A549 (cell line): ENCODE measurements at regions not wholly inside any gene's neighbourhood (a gene's known extent, or its start where the extent isn't known, plus 50 kb on each side); places are given as distances from the start of the nearest gene placed in this dataset.

ENCODE experiments used
- HDAC2 ChIP-seq: fragments of 200-600 bp; sonication (generic); IDR thresholded peaks from 2 replicates; pipeline ENCODE4 v1.6.1; 2016
- MAFK ChIP-seq: fragments of 450-650 bp; IDR thresholded peaks from 2 replicates; pipeline ENCODE4 v1.6.1; 2014; ENCODE audit not compliant: partially characterized antibody
- MAZ ChIP-seq: fragments of 150-350 bp; IDR thresholded peaks from 2 replicates; pipeline ENCODE4 v1.6.1; 2014; ENCODE audit warnings: antibody characterized with exemption, low read depth, low read length, borderline replicate concordance
- MYC ChIP-seq: IDR thresholded peaks from 2 replicates; pipeline ENCODE4 v1.6.1; 2012; ENCODE audit warnings: mild to moderate bottlenecking, inconsistent platforms, low read length, improper control_type of control experiment, borderline replicate concordance
- POLR2A ChIP-seq: IDR thresholded peaks from 2 replicates; pipeline ENCODE4 v1.6.1; 2012; ENCODE audit warnings: mild to moderate bottlenecking, low read length
- TF ChIP-seq, protein P1 (sequence below): IDR thresholded peaks from 2 replicates; pipeline ENCODE4 v1.6.1; 2012
- TF ChIP-seq, protein P2 (sequence below): fragments of >200 bp; sonication (Bioruptor Twin); formaldehyde crosslinking; IDR thresholded peaks from 3 replicates; pipeline ENCODE4 v1.5.1; 2016
- TF ChIP-seq, protein P3 (sequence below): fragments of 200-600 bp; sonication (generic); IDR thresholded peaks from 2 replicates; pipeline ENCODE4 v1.6.1; 2016; ENCODE audit warnings: antibody characterized with exemption, mild to moderate bottlenecking, moderate library complexity
- TF ChIP-seq, protein P4 (sequence below): IDR thresholded peaks from 2 replicates; pipeline ENCODE4 v1.6.1; 2012

DNA sequence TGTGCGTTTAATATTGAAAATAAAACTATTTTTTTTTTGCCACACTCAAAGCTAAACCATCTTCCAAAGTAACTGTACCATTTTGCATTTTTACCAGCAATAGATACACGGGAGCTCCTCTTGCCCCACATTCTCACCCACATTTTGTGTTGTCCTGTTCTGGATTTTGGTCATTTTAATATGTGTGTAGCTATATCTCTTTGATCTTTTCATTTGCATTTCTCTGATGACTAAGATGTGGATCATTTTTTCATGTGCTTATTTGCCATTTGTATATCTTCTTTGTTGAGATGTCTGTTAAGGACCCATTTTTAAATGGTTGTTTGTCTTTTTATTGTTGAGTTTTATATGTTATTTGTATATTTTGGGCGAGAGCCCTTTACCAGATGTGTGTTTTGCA lies 1543.5 kb downstream of the GRIK2 start:
- TF ChIP-seq, protein P1, sequence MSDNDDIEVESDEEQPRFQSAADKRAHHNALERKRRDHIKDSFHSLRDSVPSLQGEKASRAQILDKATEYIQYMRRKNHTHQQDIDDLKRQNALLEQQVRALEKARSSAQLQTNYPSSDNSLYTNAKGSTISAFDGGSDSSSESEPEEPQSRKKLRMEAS = no peak
- TF ChIP-seq, protein P2, sequence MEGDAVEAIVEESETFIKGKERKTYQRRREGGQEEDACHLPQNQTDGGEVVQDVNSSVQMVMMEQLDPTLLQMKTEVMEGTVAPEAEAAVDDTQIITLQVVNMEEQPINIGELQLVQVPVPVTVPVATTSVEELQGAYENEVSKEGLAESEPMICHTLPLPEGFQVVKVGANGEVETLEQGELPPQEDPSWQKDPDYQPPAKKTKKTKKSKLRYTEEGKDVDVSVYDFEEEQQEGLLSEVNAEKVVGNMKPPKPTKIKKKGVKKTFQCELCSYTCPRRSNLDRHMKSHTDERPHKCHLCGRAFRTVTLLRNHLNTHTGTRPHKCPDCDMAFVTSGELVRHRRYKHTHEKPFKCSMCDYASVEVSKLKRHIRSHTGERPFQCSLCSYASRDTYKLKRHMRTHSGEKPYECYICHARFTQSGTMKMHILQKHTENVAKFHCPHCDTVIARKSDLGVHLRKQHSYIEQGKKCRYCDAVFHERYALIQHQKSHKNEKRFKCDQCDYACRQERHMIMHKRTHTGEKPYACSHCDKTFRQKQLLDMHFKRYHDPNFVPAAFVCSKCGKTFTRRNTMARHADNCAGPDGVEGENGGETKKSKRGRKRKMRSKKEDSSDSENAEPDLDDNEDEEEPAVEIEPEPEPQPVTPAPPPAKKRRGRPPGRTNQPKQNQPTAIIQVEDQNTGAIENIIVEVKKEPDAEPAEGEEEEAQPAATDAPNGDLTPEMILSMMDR = no peak
- TF ChIP-seq HDAC2 = no peak
- TF ChIP-seq, protein P3, sequence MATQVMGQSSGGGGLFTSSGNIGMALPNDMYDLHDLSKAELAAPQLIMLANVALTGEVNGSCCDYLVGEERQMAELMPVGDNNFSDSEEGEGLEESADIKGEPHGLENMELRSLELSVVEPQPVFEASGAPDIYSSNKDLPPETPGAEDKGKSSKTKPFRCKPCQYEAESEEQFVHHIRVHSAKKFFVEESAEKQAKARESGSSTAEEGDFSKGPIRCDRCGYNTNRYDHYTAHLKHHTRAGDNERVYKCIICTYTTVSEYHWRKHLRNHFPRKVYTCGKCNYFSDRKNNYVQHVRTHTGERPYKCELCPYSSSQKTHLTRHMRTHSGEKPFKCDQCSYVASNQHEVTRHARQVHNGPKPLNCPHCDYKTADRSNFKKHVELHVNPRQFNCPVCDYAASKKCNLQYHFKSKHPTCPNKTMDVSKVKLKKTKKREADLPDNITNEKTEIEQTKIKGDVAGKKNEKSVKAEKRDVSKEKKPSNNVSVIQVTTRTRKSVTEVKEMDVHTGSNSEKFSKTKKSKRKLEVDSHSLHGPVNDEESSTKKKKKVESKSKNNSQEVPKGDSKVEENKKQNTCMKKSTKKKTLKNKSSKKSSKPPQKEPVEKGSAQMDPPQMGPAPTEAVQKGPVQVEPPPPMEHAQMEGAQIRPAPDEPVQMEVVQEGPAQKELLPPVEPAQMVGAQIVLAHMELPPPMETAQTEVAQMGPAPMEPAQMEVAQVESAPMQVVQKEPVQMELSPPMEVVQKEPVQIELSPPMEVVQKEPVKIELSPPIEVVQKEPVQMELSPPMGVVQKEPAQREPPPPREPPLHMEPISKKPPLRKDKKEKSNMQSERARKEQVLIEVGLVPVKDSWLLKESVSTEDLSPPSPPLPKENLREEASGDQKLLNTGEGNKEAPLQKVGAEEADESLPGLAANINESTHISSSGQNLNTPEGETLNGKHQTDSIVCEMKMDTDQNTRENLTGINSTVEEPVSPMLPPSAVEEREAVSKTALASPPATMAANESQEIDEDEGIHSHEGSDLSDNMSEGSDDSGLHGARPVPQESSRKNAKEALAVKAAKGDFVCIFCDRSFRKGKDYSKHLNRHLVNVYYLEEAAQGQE = no peak
- TF ChIP-seq POLR2A = no peak
- no peak for TF ChIP-seq MAFK
- no peak for TF ChIP-seq MAZ
- no peak for TF ChIP-seq MYC
- TF ChIP-seq, protein P4, sequence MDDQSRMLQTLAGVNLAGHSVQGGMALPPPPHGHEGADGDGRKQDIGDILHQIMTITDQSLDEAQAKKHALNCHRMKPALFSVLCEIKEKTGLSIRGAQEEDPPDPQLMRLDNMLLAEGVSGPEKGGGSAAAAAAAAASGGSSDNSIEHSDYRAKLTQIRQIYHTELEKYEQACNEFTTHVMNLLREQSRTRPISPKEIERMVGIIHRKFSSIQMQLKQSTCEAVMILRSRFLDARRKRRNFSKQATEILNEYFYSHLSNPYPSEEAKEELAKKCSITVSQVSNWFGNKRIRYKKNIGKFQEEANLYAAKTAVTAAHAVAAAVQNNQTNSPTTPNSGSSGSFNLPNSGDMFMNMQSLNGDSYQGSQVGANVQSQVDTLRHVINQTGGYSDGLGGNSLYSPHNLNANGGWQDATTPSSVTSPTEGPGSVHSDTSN = no peak
